GM18867 (cell line): ENCODE measurements at regions not wholly inside any gene's neighbourhood (a gene's known extent, or its start where the extent isn't known, plus 50 kb on each side); places are given as distances from the start of the nearest gene placed in this dataset.
"Not testable (repeated sequence)": the region's sequence is repeated elsewhere in the genome, so short reads cannot be mapped to it uniquely, and the experiment has no call there.

Experiments used
- ATAC-seq: cut with Tn5 transposase; IDR thresholded peaks from one replicate; pipeline ENCODE4 v1.9.1; 2021; ENCODE audit warnings: mild to moderate bottlenecking, moderate library complexity; ENCODE audit not compliant: unreplicated experiment

DNA sequence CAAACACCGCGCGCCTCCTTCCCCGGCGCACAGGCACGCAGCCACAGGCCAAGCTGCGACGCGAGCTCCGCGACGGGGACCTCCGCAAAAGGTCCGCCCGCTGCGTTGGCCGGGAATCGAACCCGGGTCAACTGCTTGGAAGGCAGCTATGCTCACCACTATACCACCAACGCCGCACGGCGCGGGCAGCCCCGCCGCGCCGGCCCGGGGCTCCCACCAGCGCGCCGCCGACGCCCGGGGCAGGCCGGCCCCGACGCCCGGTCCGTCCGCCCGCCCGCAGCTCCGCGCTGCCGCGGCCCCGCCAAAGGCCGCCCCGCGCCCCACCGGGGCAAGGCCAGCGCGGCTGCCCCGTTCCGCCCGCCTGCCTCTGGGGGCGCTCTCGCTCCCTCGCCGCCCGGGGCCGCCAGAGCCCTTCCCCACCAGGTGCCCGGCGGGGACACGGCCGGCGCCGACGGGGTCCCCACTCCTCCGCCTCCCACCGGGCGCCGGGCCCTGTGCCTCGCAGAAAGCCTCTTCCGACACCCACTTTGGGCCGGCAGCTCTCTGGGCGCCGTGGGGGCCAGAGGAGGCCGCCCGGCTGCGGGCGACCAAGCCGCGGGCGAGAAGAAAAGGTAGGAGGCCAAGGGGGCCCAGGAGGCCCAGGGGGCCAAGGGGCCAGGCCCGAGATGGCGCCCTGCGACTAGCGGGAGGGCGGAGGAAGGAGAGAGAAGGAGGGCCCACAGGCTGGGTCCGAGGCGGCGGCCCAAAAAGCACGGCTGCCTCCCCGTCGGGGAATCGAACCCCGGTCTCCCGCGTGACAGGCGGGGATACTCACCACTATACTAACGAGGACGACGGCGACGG is 50.2 kb upstream of the FCGR2A start:
- peak; percentile 26 for ATAC-seq

DNA sequence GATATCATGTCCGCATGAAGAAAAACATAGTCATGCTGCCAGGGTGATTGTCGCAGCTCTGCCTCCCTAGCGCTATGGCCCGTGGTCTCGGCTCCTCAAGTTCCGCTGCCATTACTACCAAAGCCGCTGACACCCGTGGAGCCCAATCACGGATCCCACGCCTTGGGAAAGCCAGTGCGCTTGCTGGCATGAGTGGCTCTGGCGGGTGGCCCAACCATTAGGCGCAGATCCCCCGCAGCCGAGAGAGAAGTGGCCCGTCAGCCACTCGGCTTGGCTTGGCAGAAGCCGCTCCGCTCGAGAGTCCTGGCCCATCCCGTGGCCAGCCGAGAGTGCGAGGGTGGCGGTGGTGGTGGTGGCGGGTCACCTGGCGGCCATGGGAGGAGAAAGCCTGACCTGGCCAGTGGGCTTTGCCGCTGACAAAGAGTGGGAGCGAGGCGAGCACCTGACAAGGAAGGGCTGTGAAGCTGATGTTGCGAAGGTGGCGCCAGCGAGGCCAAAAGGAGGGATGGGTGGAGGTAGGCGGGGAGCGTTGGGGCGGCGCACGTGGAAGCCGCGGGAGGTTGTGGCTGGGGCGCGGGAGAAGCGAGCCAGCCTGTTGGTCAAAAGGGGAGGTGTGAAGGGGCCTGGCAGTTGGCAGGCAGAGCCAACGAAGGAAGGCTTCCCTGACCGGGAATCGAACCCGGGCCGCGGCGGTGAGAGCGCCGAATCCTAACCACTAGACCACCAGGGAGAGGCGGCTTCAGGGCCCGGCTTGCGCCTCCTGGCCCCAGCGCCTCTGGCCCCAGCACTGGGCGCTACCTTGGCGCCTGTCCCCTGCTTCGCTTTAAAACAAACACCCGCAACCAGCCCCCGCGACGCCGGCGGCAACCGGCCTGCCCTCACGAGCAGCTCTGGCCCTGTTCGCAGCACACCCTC is 51.0 kb upstream of the FCGR2A start:
- ATAC-seq, result peak; percentile 70

DNA sequence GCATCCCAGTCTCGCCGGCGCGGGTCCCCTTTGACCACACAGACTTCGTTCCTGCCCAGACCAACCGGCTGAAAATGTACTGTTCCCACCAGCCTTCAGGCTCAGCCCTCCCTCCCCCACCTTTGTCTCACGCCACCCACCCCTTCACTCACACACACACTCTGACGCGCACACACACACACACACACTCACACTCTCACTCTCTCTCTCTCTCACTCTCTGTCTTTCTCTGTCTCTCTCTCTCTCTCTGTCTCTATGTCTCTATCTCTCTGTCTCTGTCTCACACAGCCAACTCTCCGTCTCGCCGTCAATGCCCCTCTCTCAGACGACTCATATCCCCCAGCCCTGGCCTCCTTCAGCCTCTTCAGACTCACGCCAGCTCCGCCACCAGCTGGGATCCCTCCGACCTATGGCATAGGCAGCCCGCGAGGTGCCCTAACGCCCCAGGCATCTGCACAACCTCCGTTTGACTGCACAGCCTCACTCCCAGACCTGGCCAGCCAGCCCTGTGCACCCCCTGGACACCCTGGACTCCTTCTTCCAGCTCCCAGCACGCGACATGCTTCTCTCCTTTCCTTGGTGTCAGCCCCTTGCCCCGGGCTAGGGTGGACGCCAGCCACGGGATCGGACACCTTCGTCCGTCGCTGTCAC is 53.4 kb upstream of the FCGR2A start:
- ATAC-seq, result not testable (repeated sequence)

DNA sequence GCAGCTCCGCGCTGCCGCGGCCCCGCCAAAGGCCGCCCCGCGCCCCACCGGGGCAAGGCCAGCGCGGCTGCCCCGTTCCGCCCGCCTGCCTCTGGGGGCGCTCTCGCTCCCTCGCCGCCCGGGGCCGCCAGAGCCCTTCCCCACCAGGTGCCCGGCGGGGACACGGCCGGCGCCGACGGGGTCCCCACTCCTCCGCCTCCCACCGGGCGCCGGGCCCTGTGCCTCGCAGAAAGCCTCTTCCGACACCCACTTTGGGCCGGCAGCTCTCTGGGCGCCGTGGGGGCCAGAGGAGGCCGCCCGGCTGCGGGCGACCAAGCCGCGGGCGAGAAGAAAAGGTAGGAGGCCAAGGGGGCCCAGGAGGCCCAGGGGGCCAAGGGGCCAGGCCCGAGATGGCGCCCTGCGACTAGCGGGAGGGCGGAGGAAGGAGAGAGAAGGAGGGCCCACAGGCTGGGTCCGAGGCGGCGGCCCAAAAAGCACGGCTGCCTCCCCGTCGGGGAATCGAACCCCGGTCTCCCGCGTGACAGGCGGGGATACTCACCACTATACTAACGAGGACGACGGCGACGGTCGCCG is 57.4 kb upstream of the FCGR2A start:
- peak; percentile 32 for ATAC-seq

DNA sequence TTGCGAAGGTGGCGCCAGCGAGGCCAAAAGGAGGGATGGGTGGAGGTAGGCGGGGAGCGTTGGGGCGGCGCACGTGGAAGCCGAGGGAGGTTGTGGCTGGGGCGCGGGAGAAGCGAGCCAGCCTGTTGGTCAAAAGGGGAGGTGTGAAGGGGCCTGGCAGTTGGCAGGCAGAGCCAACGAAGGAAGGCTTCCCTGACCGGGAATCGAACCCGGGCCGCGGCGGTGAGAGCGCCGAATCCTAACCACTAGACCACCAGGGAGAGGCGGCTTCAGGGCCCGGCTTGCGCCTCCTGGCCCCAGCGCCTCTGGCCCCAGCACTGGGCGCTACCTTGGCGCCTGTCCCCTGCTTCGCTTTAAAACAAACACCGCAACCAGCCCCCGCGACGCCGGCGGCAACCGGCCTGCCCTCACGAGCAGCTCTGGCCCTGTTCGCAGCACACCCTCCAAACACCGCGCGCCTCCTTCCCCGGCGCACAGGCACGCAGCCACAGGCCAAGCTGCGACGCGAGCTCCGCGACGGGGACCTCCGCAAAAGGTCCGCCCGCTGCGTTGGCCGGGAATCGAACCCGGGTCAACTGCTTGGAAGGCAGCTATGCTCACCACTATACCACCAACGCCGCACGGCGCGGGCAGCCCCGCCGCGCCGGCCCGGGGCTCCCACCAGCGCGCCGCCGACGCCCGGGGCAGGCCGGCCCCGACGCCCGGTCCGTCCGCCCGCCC is 58.1 kb upstream of the FCGR2A start:
- peak; percentile 35 for ATAC-seq

DNA sequence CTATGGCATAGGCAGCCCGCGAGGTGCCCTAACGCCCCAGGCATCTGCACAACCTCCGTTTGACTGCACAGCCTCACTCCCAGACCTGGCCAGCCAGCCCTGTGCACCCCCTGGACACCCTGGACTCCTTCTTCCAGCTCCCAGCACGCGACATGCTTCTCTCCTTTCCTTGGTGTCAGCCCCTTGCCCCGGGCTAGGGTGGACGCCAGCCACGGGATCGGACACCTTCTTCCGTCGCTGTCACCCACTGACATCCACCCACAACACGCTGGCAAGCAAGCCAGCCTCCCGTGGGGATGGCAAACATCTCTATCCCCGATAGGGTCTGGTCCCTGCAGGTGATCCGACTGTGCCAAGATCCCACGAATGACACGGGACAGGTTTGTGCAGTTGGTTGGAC is 60.5 kb upstream of the FCGR2A start:
- not testable (repeated sequence) for ATAC-seq

DNA sequence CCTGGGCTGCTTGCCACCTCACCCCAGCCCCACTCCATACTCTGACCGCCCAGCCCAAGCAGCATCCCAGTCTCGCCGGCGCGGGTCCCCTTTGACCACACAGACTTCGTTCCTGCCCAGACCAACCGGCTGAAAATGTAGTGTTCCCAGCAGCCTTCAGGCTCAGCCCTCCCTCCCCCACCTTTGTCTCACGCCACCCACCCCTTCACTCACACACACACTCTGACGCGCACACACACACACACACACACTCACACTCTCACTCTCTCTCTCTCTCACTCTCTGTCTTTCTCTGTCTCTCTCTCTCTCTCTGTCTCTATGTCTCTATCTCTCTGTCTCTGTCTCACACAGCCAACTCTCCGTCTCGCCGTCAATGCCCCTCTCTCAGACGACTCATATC is 61.0 kb upstream of the FCGR2A start:
- ATAC-seq, result not testable (repeated sequence)

DNA sequence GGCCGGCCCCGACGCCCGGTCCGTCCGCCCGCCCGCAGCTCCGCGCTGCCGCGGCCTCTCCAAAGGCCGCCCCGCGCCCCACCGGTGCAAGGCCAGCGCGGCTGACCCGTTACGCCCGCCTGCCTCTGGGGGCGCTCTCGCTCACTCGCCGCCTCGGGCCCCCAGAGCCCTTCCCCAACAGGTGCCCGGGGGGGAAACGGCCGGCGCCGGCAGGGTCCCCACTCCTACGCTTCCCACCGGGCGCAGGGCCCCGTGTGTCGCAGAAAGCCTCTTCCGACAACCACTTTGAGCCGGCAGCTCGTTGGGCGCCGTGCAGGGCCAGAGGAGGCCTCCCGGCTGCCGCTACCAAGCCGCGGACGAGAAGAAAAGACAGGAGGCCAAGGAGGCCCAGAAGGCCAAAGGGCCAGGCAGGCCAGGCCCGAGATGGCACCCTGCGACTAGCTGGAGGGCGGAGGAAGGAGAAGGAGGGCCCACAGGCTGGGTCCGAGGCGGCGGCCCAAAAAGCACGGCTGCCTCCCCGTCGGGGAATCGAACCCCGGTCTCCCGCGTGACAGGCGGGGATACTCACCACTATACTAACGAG is 64.9 kb upstream of the FCGR2A start:
- peak; percentile 30 for ATAC-seq

DNA sequence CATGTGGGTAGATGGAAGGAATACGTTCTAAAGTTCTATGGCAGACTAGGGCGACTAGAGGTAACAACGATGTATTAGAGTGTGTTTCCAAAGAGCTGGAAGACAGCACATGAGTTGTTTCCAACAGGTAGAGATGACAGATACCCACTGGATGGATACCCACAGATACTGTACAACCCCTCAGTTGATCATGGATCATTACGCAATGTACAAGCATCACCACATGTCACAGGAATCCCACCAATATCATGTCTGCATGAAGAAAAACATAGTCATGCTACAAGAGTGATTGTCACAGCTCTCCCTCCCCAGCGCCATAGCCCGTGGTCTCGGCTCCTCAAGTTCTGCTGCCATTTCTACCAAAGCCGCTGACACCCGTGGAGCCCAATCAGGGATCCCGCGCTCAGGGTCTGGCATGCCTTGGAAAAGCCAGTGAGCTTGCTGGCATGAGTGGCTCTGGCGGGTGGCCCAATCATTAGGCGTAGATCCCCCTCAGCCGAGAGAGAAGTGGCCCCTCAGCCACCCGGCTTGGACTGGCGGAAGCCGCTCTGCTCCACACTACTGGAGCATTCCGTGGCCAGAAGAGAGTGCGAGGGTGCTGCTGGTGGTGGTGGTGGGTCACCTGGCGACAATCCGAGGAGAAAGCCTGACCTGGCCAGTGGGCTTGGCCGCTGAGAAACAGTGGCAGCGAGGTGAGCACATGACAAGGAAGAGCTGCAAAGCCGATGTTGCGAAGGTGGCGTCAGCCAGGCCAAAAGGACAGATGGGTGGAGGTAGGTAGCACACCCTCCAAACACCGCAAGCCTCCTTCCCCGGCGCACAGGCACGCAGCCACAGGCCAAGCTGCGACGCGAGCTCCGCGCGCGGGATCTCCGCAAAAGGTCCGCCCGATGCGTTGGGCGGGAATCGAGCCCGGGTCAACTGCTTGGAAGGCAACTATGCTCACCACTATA is 65.7 kb upstream of the FCGR2A start:
- no peak for ATAC-seq

DNA sequence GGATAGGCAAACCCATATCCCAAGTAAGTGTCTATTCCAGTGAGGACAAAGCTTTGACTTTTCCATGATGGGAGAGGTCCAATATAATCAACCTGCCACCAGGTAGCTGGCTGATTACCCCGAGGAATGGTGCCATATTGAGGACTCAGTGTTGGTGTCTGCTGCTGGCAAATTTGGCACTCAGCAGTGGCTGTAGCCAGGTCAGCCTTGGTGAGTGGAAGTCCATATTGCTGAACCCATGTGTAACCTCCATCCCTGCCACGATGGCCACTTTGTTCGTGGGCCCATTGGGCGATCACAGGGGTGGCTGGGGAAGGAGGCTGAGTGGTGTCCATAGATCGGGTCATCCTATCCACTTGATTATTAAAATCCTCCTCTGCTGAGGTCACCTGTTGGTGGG is 65.5 kb upstream of the CFAP126 start:
- ATAC-seq, result not testable (repeated sequence)

DNA sequence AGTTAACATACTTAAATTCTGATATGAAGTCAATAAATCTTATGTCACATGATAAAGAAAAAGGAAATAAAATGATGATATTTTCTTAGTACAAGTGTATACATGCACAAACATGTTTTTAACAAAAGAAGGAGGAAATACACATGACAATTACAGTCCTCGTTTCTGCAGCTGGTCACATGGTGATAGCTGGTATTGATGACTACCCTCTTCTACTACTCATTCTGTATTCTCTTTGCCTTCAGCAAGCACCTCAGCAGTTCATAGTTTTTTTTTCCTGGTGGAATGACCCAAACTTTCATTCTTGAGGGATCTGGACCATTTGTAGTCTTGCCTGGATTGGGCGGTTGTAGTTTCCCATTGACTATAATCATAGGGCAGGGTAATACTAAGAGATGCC is 64.4 kb upstream of the CFAP126 start:
- ATAC-seq, result no peak

DNA sequence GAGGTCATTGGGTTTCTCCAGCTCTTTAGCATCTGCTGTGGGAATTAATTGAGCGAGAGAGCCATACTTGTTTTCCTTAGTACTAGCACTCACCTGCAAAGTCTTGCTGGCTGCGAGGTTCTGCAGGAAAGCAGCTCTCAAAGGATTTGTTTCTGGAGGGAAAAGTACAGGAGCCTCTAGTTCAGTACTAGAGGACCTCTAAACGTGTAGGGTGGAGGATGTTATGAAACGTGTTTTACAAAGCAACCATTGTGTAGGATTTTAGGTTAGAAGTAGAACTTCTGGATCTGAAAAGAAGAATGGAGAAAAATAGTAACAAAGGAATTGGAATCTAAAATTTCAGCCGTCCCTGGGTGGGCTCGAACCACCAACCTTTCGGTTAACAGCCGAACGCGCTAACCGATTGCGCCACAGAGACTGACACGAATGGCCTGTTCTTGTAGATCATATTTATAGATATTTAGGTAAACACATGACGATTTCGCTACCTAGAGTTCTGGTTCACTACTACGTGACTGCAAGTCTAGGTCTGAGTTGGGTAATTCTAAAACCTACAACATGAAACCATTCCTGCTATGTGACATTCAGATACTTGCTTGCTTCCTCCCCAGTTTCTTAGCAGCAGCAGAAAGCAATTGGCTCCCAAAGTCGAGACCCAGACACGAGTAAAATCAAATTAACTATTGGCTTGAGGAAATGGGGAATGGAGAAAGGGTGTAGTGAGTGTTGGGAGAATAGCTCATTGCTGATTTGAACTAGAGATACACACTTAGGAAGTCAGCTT is 60.2 kb upstream of the CFAP126 start:
- no peak for ATAC-seq

DNA sequence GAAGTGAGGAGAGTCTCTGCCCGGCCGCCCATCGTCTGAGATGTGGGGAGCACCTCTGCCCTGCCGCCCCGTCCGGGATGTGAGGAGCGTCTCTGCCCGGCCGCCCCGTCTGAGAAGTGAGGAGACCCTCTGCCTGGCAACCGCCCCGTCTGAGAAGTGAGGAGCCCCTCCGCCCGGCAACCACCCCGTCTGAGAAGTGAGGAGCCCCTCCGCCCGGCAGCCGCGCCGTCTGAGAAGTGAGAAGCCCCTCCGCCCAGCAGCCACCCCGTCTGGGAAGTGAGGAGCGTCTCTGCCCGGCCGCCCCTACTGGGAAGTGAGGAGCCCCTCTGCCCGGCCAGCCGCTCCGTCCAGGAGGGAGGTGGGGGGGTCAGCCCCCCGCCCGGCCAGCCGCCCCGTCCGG is 55.2 kb upstream of the CFAP126 start:
- not testable (repeated sequence) for ATAC-seq

DNA sequence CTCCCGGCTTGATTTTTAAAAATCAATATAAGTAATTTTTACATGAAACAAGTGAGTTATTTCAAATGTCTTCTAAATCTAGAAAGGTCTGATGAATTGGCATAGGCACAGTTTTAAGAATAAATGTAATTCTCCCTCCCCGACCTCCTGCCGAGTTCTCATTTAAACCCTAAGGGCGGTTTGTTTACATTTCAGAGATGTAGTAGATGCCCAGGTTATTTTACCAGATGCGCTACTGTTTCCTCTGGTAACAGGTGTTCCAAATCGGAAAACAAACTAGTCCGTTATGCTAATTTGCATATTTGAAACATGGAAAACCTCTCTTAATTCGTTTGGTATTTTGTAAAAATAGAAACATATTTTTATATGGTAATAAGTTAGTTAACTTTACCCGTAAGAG is 53.8 kb upstream of the CFAP126 start:
- no peak for ATAC-seq

DNA sequence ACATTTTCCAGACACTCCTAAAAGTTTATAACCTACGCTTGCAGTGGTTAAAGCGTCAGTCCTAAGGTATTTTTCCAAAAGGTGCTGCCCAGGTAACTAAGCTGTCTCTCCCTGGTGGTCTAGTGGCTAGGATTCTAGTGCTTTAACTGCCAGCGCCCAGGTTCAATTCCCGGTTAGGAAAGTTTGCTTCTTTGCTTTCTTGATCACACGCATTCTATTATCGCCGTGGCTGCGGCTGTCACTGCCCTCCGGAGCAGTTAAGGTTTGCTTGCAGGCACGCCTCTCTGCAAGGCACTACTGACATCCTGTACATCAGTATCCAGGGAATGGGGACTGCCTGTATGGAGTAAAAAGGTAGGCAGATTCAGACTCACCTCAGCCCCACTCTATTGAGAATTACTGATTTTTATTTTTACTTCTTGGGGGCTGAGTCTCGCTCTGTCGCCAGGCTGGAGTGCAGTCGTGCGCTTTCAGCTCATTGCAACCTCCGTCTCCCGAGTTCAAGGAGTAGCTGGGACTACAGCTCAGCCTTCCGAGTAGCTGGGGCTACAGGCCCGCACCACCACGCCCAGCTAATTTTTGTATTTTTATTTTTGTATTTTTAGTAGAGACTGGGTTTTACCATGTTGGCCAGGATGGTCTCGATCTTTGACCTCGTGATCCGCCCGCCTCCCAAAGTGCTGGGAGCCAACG is 53.2 kb upstream of the CFAP126 start:
- ATAC-seq, result no peak

DNA sequence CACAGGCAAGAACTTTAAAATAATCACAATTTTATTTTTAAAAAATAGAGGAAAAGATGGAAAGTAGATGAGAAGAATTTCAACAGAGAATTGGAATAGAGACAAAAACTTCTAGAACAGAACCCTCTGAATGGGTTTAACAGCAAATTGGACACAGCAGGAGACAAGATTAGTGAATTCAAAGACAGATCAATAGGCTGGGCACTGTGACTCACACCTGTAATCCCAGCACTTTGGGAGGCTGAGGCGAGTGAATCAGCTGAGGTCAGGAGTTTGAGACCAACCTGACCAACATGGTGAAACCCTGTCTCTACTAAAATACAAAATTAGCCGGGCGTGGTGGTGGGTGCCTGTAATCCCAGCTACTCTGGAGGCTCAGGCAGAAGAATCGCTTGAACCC is 49.9 kb upstream of the CFAP126 start:
- not testable (repeated sequence) for ATAC-seq
